ENCODE measurements at regions not wholly inside any gene's neighbourhood (a gene's known extent, or its start where the extent isn't known, plus 50 kb on each side); places are given as distances from the start of the nearest gene placed in this dataset.

DNA sequence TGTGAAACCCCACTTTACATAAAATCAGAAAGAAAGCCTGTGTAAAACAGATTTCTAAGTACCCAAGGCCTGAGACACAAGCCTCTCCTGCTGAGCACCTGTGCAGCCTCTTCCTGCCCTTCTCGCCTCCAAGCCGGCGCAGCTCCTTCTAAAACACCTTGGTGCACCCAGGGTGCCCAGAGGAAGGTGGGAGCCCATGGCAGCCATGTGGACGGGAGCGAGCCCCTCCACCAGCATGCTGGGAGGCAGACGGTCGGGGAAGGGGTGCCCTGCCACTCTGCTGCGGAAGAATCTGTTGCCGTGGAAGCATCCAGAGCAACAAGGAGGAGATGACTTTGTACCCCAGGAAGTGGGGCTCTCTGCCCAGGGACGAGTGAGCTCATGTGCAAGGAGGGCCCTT is 103.1 kb upstream of the C14orf180 start (continued):
- TF ChIP-seq, protein P1, sequence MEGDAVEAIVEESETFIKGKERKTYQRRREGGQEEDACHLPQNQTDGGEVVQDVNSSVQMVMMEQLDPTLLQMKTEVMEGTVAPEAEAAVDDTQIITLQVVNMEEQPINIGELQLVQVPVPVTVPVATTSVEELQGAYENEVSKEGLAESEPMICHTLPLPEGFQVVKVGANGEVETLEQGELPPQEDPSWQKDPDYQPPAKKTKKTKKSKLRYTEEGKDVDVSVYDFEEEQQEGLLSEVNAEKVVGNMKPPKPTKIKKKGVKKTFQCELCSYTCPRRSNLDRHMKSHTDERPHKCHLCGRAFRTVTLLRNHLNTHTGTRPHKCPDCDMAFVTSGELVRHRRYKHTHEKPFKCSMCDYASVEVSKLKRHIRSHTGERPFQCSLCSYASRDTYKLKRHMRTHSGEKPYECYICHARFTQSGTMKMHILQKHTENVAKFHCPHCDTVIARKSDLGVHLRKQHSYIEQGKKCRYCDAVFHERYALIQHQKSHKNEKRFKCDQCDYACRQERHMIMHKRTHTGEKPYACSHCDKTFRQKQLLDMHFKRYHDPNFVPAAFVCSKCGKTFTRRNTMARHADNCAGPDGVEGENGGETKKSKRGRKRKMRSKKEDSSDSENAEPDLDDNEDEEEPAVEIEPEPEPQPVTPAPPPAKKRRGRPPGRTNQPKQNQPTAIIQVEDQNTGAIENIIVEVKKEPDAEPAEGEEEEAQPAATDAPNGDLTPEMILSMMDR (IDR thresholded peaks at IDR 0.05), result no peak
- TF ChIP-seq SOX15 (CRISPR knock-in tag; IDR thresholded peaks at IDR 0.05), result no peak
- TF ChIP-seq, protein P2, sequence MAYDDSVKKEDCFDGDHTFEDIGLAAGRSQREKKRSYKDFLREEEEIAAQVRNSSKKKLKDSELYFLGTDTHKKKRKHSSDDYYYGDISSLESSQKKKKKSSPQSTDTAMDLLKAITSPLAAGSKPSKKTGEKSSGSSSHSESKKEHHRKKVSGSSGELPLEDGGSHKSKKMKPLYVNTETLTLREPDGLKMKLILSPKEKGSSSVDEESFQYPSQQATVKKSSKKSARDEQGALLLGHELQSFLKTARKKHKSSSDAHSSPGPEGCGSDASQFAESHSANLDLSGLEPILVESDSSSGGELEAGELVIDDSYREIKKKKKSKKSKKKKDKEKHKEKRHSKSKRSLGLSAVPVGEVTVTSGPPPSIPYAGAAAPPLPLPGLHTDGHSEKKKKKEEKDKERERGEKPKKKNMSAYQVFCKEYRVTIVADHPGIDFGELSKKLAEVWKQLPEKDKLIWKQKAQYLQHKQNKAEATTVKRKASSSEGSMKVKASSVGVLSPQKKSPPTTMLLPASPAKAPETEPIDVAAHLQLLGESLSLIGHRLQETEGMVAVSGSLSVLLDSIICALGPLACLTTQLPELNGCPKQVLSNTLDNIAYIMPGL (CRISPR knock-in tag; IDR thresholded peaks at IDR 0.05), result no peak
- no peak for TF ChIP-seq TEAD1 (CRISPR knock-in tag; IDR thresholded peaks at IDR 0.05)
- TF ChIP-seq RELA (CRISPR knock-in tag; IDR thresholded peaks at IDR 0.05; ENCODE audit: borderline replicate concordance), result no peak
- no peak for TF ChIP-seq ELF4 (CRISPR knock-in tag; IDR thresholded peaks at IDR 0.05; ENCODE audit: low read depth)
- TF ChIP-seq JAZF1 (CRISPR knock-in tag; IDR thresholded peaks at IDR 0.05), result no peak

DNA sequence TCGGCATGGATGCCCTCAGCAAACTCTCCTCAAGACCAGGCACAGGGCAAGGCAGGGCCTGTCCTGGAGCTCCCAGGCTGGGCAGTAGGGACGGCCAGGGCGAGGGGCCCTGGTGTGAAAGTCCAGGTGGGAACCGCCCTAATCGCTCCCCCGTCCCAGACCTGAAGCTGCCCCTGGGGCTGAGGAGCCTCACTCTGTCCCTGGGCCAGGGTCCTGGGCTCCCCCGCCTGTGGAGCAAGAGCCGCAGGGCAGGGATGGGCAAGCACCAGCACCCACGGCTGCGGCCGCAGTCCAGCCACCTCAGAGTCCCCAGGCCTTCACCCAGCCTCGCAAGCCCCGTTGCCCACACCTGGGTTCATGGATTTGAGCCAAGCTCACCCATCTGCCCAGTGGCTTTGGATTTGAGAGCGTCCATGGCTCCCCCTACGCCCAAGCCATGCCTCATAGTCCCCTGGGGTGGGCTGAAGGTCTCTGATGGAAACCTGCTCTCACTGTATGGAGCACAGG is 102.4 kb upstream of the C14orf180 start:
- 0 out of 2 replicates have a peak, but pooled peaks cover 4% of the 10 kb centered on the region for H3K4me1 Mint-ChIP-seq
- TF ChIP-seq GABPB1 (CRISPR knock-in tag; IDR thresholded peaks at IDR 0.05) (no peak), ZNF121 (CRISPR knock-in tag; IDR thresholded peaks at IDR 0.05) (no peak), SMAD3 (CRISPR knock-in tag; IDR thresholded peaks at IDR 0.05; ENCODE audit: borderline replicate concordance) (no peak), FOXP1 (CRISPR knock-in tag; IDR thresholded peaks at IDR 0.05; ENCODE audit: borderline replicate concordance) (no peak), FOXJ3 (CRISPR knock-in tag; IDR thresholded peaks at IDR 0.05; ENCODE audit: borderline replicate concordance) (no peak), GTF2I (CRISPR knock-in tag; conservative IDR thresholded peaks at IDR 0.05) (no peak), FOXK1 (CRISPR knock-in tag; IDR thresholded peaks at IDR 0.05) (no peak), OVOL2 (CRISPR knock-in tag; IDR thresholded peaks at IDR 0.05; ENCODE audit: borderline replicate concordance) (no peak), TEAD1 (CRISPR knock-in tag; IDR thresholded peaks at IDR 0.05) (no peak), ETV6 (CRISPR knock-in tag; IDR thresholded peaks at IDR 0.05) (no peak), ATF1 (CRISPR knock-in tag; IDR thresholded peaks at IDR 0.05) (no peak), IRF2 (CRISPR knock-in tag; IDR thresholded peaks at IDR 0.05; ENCODE audit: borderline replicate concordance, low read depth) (no peak), EMX1 (CRISPR knock-in tag; IDR thresholded peaks at IDR 0.05) (no peak)
- TF ChIP-seq, protein P3, sequence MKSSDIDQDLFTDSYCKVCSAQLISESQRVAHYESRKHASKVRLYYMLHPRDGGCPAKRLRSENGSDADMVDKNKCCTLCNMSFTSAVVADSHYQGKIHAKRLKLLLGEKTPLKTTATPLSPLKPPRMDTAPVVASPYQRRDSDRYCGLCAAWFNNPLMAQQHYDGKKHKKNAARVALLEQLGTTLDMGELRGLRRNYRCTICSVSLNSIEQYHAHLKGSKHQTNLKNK (CRISPR knock-in tag; IDR thresholded peaks at IDR 0.05), result no peak
- TF ChIP-seq, protein P4, sequence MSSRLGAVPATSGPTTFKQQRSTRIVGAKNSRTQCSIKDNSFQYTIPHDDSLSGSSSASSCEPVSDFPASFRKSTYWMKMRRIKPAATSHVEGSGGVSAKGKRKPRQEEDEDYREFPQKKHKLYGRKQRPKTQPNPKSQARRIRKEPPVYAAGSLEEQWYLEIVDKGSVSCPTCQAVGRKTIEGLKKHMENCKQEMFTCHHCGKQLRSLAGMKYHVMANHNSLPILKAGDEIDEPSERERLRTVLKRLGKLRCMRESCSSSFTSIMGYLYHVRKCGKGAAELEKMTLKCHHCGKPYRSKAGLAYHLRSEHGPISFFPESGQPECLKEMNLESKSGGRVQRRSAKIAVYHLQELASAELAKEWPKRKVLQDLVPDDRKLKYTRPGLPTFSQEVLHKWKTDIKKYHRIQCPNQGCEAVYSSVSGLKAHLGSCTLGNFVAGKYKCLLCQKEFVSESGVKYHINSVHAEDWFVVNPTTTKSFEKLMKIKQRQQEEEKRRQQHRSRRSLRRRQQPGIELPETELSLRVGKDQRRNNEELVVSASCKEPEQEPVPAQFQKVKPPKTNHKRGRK (CRISPR knock-in tag; IDR thresholded peaks at IDR 0.05; ENCODE audit: borderline replicate concordance), result no peak
- TF ChIP-seq, protein P5, sequence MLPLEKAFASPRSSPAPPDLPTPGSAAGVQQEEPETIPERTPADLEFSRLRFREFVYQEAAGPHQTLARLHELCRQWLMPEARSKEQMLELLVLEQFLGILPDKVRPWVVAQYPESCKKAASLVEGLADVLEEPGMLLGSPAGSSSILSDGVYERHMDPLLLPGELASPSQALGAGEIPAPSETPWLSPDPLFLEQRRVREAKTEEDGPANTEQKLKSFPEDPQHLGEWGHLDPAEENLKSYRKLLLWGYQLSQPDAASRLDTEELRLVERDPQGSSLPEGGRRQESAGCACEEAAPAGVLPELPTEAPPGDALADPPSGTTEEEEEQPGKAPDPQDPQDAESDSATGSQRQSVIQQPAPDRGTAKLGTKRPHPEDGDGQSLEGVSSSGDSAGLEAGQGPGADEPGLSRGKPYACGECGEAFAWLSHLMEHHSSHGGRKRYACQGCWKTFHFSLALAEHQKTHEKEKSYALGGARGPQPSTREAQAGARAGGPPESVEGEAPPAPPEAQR (CRISPR knock-in tag; IDR thresholded peaks at IDR 0.05), result no peak
- TF ChIP-seq, protein P6, sequence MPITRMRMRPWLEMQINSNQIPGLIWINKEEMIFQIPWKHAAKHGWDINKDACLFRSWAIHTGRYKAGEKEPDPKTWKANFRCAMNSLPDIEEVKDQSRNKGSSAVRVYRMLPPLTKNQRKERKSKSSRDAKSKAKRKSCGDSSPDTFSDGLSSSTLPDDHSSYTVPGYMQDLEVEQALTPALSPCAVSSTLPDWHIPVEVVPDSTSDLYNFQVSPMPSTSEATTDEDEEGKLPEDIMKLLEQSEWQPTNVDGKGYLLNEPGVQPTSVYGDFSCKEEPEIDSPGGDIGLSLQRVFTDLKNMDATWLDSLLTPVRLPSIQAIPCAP (CRISPR knock-in tag; IDR thresholded peaks at IDR 0.05), result no peak
- TF ChIP-seq, protein P7, sequence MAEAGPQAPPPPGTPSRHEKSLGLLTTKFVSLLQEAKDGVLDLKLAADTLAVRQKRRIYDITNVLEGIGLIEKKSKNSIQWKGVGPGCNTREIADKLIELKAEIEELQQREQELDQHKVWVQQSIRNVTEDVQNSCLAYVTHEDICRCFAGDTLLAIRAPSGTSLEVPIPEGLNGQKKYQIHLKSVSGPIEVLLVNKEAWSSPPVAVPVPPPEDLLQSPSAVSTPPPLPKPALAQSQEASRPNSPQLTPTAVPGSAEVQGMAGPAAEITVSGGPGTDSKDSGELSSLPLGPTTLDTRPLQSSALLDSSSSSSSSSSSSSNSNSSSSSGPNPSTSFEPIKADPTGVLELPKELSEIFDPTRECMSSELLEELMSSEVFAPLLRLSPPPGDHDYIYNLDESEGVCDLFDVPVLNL (CRISPR knock-in tag; IDR thresholded peaks at IDR 0.05; ENCODE audit: borderline replicate concordance, low read depth), result no peak
- TF ChIP-seq, protein P8, sequence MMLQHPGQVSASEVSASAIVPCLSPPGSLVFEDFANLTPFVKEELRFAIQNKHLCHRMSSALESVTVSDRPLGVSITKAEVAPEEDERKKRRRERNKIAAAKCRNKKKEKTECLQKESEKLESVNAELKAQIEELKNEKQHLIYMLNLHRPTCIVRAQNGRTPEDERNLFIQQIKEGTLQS (CRISPR knock-in tag; conservative IDR thresholded peaks at IDR 0.05), result no peak
- TF ChIP-seq, protein P9, sequence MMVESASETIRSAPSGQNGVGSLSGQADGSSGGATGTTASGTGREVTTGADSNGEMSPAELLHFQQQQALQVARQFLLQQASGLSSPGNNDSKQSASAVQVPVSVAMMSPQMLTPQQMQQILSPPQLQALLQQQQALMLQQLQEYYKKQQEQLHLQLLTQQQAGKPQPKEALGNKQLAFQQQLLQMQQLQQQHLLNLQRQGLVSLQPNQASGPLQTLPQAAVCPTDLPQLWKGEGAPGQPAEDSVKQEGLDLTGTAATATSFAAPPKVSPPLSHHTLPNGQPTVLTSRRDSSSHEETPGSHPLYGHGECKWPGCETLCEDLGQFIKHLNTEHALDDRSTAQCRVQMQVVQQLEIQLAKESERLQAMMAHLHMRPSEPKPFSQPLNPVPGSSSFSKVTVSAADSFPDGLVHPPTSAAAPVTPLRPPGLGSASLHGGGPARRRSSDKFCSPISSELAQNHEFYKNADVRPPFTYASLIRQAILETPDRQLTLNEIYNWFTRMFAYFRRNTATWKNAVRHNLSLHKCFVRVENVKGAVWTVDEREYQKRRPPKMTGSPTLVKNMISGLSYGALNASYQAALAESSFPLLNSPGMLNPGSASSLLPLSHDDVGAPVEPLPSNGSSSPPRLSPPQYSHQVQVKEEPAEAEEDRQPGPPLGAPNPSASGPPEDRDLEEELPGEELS (CRISPR knock-in tag; IDR thresholded peaks at IDR 0.05), result no peak
- ATAC-seq (no peak), DNase-seq (ENCODE audit: low spot score) (no peak)
- H3K27me3 Mint-ChIP-seq (ENCODE audit: low read depth), result peaks cover 6% of the 10 kb centered on the region
- POLR2A ChIA-PET, result no interaction called here
- H3K27ac Mint-ChIP-seq, result no peak overlapping the region
- H3K36me3 Mint-ChIP-seq, result peaks cover 14% of the 10 kb centered on the region
- H3K4me3 Mint-ChIP-seq, result no peak overlapping the region
- peaks cover 18% of the 10 kb centered on the region for H3K9me3 Mint-ChIP-seq
- CTCF ChIA-PET, result no interaction called here

All from WTC11 (cell line).